Gastrocnemius medialis (tissue), 4 donors: ENCODE measurements at regions not wholly inside any gene's neighbourhood (a gene's known extent, or its start where the extent isn't known, plus 50 kb on each side); places are given as distances from the start of the nearest gene placed in this dataset.

Experiments used
- POLR2A ChIP-seq, 2 donors: fragments of 450-650 bp; IDR thresholded peaks; one replicate each; pipeline ENCODE4 v1.6.1; 2017; ENCODE audit warnings: antibody characterized with exemption in 2 of 2, mild to moderate bottlenecking in 2 of 2, moderate library complexity in 2 of 2
- TF ChIP-seq, protein P1 (sequence below), 5 experiments: fragments of 450-650 bp in 3 of 5; fragments of 200-600 bp in 2 of 5; sonication (generic) in 2 of 5; IDR thresholded peaks in 4 of 5; conservative IDR thresholded peaks in 1 of 5; 1 replicate in 4 of 5; 2 replicates in 1 of 5; pipeline ENCODE4 v1.5.1; 2016 to 2019; ENCODE audit warnings: antibody characterized with exemption in 5 of 5, mild to moderate bottlenecking in 3 of 5, moderate library complexity in 3 of 5

DNA sequence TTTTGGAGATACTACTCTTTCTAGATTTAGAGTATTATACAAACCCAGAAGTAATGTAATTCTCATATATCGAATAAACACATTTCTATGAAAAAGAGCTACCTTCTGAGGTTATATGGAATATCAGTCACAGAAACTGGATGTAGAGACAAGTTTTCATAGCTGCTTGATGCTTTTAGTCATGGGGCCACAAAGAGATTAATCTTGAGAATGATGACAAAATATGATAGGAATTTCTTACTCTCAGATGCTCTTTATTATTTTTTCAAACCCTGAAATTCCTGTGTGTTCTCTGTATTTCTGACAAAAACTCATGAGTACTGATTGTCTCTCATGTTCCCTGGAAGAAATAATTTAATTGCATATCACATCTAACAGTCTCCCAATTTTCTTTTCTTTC is 662.5 kb downstream of the RAPGEF2 start:
- no peak for TF ChIP-seq POLR2A (IDR thresholded peaks at IDR 0.05)
- TF ChIP-seq, protein P1, sequence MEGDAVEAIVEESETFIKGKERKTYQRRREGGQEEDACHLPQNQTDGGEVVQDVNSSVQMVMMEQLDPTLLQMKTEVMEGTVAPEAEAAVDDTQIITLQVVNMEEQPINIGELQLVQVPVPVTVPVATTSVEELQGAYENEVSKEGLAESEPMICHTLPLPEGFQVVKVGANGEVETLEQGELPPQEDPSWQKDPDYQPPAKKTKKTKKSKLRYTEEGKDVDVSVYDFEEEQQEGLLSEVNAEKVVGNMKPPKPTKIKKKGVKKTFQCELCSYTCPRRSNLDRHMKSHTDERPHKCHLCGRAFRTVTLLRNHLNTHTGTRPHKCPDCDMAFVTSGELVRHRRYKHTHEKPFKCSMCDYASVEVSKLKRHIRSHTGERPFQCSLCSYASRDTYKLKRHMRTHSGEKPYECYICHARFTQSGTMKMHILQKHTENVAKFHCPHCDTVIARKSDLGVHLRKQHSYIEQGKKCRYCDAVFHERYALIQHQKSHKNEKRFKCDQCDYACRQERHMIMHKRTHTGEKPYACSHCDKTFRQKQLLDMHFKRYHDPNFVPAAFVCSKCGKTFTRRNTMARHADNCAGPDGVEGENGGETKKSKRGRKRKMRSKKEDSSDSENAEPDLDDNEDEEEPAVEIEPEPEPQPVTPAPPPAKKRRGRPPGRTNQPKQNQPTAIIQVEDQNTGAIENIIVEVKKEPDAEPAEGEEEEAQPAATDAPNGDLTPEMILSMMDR (IDR thresholded peaks at IDR 0.05 in 4 of 5, conservative IDR thresholded peaks at IDR 0.05 in 1 of 5): no peak
